HG03378 (cell line): ENCODE measurements at regions not wholly inside any gene's neighbourhood (a gene's known extent, or its start where the extent isn't known, plus 50 kb on each side); places are given as distances from the start of the nearest gene placed in this dataset.
"Not testable (repeated sequence)": the region's sequence is repeated elsewhere in the genome, so short reads cannot be mapped to it uniquely, and the experiment has no call there.

Experiments
- ATAC-seq: cut with Tn5 transposase; IDR thresholded peaks from one replicate; pipeline ENCODE4 v1.9.1; 2021; ENCODE audit warnings: mild to moderate bottlenecking, moderate library complexity; ENCODE audit not compliant: unreplicated experiment

GRCh38 chr11:96588793-96589192 lies 199.0 kb downstream of the JRKL start:
- not testable (repeated sequence) for ATAC-seq

GRCh38 chr11:96595011-96595410 lies 205.2 kb downstream of the JRKL start:
- ATAC-seq, result no peak

- no peak for ATAC-seq
Measured at GRCh38 chr11:96607864-96608558, 218.2 kb downstream of the JRKL start.

GRCh38 chr11:96614101-96614500 lies 224.3 kb downstream of the JRKL start:
- no peak for ATAC-seq

- no peak for ATAC-seq
Measured at GRCh38 chr11:96614846-96615245, 225.0 kb downstream of the JRKL start.

- ATAC-seq, result no peak
Measured at GRCh38 chr11:96620464-96621044, 230.7 kb downstream of the JRKL start.

GRCh38 chr11:96621161-96621560 lies 231.3 kb downstream of the JRKL start:
- ATAC-seq, result no peak

GRCh38 chr11:96622026-96622634 lies 232.3 kb downstream of the JRKL start:
- no peak for ATAC-seq

- ATAC-seq, result no peak
Measured at GRCh38 chr11:96624126-96624525, 234.3 kb downstream of the JRKL start.

GRCh38 chr11:96627376-96627775 lies 237.6 kb downstream of the JRKL start:
- no peak for ATAC-seq

- ATAC-seq, result no peak
Measured at GRCh38 chr11:96635655-96636054, 245.8 kb downstream of the JRKL start.

- ATAC-seq, result no peak
Measured at GRCh38 chr11:96641261-96641660, 251.4 kb downstream of the JRKL start.

GRCh38 chr11:96642583-96642982 lies 252.8 kb downstream of the JRKL start:
- no peak for ATAC-seq

GRCh38 chr11:96643173-96643572 lies 253.4 kb downstream of the JRKL start:
- ATAC-seq, result no peak

- no peak for ATAC-seq
Measured at GRCh38 chr11:96647621-96648020, 257.8 kb downstream of the JRKL start.

GRCh38 chr11:96648991-96649390 lies 259.2 kb downstream of the JRKL start:
- no peak for ATAC-seq

- no peak for ATAC-seq
Measured at GRCh38 chr11:96652516-96652915, 262.7 kb downstream of the JRKL start.

GRCh38 chr11:96655474-96655873 lies 265.7 kb downstream of the JRKL start:
- ATAC-seq, result no peak

GRCh38 chr11:96658436-96658835 lies 268.6 kb downstream of the JRKL start:
- ATAC-seq, result no peak

GRCh38 chr11:96664110-96664509 lies 274.3 kb downstream of the JRKL start:
- no peak for ATAC-seq

- ATAC-seq, result no peak
Measured at GRCh38 chr11:96680211-96681018, 290.6 kb downstream of the JRKL start.
